ENCODE measurements at regions not wholly inside any gene's neighbourhood (a gene's known extent, or its start where the extent isn't known, plus 50 kb on each side); places are given as distances from the start of the nearest gene placed in this dataset.
A peak's percentile ranks its signal among the peaks of the same experiment; 100 is the strongest.

DNA sequence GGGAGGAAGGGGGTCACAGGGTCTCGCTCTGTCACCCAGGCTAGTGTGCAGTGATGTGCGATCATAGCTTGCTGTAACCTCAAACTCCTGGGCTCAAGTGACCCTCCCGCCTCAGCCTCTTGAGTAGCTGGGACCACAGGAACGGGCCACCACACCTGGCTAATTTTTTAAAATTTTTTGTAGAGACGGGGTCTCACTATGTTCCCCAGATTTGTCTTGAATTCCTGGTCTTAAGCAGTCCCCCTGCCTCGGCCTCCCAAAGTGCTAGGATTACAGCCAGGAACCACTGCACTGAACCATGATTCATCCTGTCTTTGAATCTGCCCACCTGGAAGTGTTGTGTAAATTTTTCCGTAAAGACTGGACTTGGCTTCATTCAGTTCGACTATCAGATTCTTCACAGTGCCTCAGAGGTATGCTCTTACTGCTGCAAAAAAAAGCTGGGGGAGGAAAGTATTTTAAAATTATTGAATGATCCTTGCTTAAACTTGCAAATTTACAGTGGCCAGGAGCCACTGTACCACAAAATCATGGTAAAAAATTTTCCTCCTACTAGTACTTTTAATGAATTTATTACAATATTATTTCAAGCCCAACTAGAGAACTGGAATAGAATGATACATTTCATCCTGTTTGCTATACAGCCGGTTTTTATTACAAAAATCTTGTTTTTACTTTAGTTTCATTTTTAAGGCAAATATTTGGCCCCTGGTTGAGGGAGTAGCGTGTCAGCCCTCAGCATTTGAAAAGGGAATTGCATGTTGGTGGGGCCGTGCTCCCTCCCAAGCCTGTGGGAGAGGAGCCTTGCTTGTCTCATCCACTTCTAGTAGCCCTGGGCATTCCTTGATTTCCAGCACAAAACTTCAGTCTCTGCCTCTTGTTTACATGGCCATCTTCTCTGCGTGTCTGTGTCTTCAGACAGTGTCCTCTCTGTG is 202.5 kb upstream of the SGK1 start:
- FAIRE-seq: peak; percentile 78

DNA sequence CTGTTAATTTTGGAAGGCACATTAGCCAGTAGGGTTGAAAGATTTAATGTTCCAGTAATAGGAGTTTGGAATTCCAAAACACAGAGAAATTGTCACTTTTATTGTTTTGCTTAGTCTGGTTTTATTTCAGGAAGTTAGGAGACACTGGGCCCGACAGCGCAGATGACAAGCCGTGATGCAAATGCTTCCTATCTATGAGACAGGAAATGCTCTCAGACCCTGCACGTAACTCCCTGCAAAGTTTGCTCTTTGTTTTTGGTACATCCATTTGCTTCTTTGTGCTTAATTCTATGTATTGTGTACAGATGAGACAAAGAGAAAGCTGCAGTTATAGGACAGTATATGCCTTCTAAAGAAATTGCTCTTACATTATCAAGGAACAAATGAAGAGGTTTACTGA is 201.6 kb upstream of the SGK1 start:
- FAIRE-seq: no peak

DNA sequence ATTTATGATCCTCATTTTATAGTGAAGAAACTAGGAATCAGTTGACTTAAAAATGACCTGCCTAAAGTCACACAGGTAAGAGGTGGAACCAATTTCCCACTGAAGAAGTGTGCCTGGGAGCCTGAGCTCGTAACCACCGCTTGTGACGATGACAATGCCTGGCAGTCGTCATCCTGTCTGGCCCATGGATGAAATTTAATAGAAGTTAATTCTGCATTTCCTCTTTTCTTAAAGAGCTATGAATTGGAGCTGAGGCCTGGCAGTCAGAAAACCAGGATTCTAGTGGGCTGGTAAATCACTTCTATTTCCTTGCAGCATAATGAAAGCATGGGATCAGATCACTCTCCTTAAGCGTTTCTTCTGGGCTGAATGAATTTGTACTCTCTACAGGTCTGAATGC is 200.0 kb upstream of the SGK1 start:
- FAIRE-seq: no peak

DNA sequence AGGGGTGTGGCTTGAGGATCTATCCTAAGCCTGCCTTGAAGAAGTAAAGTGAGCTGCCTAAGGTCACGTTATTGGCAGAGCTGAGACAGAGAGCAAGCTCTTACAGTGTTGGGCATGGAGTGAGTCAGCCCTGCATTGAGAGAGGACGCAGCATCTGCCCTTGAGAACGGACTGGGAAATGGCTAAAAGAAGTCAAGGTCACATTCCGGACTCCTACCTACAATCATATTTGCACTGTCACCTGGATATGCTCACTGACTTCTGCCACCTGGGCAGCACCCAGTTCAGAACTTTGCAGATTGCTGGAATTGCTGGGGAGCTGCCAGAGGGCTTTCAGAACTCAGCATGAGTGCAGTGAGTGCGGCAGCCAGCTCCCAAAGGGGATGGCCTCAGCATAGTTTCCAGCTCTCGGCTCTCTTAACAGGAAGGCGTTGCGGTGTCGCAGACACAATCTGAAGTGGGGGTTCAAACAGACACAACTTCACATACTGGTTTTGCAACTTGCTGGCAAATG is 199.3 kb upstream of the SGK1 start:
- no peak for FAIRE-seq

DNA sequence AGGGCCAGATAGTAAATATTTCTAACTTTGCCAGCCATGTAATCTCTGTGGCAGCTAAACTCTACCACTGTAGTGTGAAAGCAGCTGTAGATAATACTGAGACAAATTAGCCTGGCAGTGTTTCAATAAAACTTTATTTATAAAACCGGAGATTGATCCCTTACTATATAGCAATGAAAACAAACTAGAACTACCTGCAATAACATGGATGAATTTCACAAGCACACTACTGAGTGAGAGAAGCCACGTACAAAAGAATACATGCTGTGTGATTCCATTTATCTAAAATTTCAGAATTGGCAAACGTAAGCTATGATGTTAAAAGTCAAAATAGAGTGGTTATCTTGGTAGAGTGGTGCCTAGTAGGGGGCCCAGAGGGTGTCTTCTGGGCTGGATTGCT is 198.7 kb upstream of the SGK1 start:
- FAIRE-seq: no peak

DNA sequence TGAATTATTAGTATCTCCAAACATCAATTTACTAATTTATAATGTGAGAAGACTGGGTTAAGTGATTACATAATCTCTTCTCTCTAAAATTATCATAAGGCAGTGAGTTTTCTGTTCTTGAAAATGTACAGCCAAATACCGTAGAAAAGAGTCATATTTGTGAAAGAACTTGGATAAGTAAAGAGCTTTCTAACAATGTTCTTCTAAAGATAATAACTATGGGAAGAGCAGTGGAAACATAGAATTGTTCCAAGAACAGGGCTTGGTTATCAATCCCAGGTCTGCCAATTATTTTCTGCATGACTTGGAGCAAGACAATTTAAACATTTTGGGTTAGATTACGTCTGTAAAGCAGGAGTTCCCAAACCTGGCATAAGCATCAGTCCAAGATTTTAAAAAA is 198.1 kb upstream of the SGK1 start:
- no peak for FAIRE-seq

DNA sequence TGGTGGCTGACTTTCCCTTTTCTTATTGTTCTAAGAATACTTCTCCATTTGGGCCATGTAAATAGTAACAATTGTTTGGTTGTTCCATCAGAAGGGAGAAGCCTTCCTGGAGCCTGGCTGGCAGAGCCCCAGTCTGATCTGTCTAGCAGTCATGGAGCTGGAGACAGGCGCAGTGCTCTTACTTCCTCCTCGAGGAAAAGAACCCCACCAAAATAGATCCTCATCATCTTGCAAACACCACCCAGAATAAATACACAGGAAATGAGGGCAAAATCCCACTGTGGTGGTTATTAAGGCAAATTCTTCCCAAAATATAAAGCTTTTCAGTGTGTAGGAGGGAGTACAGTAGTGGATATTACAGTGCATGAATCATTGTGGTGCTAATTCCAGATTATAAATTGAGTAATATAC is 195.1 kb upstream of the SGK1 start:
- FAIRE-seq: no peak

DNA sequence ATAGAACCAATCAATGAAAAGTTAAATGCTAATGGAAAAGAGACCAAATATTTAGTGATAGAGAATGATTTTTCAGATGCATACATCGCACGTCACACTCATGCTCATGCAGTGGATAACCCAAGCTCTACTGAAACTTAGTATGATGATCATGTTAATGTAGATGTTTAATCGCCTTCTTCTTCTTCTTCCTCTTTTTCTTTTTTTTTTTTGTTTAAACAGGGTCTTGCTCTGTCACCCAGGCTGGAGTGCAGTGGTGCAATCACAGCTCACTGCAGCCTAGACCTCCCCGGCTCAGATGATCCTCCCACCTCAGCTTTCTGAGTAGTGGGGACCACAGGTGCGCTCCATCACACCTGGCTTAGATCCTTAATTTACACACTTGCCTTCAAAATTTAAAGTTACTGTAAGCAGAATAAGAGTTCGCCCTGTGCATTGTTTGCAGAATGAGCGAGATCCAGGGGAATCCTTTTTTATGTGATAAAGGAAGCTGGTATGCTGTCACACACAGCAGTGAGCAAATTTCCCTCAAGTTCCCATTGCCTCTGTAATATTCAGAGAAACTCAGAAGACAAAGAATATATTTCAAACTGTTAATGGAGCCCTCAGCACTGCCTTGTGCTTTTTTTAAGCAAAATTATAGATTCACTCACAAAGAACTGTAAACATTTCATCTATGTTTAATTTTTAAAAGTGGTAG is 194.2 kb upstream of the SGK1 start:
- FAIRE-seq: no peak

DNA sequence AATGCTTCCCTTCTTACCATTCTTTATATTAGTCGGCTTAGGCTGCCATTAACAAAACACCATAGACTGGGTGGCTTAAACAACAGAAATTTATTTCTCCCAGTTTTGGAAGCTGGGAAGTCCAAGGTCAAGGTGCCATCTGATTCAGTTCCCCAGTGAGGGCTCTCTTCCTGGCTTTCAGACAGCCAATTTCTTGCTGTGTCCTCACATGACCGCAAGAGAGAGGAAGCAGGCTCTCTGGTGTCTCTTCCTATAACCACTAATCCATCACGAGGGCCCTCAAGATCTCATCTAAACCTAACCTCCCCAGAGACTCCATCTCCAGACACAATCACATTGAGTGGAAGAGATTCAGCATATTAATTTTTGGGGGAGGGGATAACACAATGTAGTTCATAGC is 193.0 kb upstream of the SGK1 start:
- no peak for FAIRE-seq

DNA sequence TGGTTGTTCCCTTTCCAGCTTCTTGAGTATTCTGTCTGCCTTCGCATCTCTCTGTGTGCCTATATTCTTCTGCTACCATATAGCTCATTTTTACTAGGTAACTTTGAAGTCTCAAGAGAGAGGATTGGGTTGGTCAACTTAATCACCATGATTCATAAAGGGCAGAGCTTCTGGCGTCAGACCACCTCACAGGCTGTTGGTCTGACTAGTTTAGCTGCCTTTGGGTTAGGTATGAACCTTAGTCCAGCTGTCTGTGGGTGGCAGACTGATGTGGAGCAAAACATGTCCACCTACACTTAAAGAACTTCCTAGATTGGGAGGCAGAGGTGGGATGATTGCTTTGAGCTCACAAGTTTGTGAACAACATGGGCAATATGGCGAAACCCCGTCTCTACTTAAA is 192.2 kb upstream of the SGK1 start:
- no peak for FAIRE-seq

DNA sequence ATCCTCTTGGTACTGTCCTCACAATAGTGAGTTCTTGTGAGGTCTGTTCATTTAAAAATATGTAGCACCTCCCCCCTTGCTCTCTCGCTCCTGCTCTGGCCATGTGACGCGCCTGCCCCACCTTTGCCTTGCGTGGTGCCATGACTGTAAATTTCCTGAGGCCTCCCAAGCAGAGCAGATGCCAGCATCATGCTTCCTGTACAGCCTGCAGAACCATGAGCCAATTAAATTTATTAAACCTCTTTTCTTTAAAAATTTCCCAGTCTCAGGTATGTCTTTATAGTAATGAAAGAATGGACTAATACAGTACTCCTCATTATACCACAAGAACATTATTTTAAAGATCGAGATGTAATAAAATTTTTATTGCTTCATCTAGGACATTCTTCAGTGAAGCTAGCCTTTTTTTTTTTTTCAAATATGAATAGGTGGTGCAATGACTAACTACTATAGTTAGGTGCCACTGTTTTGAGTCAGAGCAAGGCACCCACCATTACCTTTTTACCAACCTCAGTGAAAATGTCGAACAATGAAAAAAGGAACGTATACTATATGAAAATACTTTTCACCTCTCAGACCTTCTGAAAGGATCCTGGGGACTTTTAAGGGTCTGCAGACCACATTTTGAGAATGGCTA is 191.1 kb upstream of the SGK1 start:
- FAIRE-seq: no peak

DNA sequence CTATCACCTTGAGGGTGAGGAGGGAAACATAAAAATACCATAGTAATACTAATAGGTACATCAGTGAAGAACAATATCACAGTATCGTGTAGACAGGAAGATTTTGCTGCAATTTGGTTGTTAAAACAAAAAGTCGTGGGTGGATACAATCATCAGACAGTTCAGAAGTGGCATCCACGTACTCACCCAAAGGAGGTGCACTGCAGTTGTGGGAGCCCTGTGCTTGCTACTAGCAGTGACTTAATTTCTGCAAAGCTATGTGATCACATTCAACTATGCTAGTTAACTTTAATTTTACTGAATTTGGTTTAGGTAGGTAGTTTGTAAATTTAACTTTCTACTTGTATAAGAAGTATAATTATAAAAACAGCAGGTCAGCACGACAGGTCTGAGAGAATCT is 188.2 kb upstream of the SGK1 start:
- FAIRE-seq: no peak

DNA sequence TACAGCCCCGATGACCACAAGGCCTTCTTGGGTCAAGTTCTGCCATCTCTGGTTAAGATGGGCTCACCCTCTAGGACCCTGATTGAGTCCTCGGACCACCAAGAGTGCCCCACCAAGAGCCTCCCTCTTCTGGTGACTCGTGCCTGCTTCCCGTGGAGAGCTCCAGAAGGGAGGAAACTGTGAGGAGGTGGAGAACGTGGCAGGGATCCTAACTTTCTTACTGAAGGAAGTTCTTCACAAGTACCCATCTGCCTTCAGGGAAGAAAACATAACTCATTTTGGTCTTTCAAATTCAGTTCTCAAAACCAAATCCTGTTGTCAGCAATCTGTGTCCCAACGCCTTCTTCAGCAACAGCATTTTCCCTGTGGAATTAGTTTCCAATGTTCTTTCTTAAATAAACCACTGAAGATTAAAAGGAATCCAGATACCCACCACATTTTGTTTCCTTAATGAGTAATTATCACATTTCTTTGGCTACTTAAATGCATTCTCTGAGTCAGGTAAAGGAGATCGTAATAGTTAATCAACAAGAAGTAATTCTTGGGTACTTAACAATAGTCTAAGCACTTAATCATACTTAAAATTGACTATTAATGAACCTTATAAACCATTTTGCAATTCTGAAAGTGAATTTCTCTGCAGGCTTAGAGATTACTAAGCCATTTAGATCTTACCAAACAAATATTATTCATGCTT is 185.8 kb upstream of the SGK1 start:
- FAIRE-seq: no peak

DNA sequence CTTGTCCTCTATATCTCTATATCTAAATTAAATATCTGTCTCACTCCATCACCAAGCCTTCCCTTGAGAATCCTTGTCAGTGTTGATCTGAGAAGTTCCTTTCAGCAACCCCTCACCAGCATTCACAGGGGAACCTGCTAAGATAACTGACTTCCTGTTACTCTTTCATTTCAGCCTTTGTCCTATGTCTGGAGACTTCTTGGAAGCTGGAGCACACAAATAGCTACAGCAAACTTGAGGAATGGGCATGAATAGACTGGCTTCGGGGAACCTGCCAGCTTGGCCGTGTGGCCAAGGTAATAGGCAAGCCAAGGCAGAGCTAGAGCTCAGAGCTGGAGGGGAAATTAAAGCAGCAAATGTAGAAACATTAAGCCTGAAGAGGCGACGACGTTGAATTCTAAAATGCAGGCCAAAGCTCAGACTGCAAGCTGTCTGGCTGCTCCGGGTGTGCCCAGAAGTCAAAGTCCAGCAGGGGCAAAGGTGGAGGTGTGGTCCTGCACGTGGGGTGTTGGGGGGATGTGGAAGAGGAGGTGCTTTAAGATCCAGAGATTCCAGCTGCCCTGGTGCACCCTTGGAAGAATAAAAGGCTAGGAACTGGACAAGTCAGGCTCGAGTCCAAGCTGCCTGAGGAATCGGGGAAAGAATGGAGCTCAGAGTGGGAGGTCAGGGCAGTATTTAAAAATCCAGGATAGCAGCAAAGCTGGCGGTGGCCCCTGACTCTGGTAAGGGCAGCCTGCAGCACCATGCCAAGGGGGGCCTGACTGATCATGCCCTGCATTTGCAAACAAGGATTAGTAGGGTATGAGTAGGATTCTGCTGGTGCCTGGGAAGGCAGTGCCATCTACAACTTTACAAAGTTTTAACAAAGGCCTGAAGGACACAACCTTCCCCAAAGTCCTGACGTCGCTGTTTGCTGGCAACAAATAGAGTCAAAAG is 185.0 kb upstream of the SGK1 start:
- no peak for FAIRE-seq

DNA sequence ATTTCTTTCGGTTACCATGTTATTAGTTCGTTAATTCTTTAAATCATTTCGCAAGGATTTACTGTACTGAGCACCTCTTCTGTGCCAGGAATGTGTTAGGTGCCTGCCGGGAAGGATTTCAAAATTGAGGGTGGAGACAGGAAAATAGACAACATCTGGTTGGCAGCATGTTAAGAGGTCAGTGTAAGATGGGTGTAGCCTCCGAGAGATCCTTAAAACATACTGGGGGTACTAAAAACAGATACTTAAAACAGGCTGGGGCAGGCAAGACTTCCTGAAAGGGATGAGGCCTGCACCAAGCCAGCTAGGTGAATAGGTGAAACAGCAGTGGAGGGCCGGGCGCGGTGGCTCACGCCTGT is 178.0 kb upstream of the SGK1 start:
- no peak for FAIRE-seq

DNA sequence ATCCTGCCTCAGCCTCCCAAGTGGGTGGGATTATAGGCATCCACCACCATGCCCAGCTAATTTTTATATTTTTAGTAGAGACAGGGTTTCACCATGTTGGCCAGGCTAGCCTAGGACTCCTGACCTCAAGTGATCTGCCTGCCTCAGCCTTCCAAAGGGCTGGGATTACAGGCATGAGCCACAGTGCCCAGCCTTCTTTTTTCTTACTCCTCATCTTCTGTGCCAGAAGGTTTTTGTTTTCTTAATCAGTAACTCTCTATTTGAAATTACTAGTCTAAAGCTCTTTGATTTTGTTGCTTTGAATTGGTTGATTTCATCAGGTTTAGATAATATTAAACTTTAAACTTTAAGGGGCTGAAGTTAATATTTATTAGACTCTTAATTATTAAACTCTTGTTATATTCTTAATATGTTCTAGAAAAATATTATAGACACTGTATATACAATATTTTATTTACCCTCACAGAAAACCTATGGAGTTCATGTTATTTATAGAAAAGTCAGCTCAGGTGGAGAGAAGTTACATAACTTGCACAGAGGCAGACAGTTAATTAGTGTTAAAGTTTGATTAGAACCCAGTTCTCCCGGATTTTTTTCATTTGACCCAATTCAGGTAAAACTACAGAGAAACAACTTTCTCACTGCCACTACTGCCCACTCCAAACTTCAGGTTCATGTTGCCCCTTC is 177.4 kb upstream of the SGK1 start:
- no peak for FAIRE-seq

DNA sequence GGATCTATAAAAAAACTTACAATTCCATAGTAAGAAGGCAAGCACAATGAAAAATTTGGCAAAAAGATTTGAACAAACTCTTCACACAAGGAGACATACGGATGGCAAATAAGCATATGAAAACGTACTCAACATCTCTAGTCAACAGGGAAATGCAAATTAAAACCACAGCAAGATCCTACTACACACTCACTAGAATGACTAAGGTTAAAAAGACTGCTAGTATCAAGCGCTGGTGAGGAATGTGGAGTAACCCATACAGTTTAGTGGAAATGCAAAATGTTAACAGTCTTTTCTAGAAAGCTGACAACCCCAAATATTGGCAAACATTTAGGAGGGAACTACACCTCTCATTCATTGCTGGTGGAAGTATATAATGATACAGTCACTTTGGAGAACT is 175.9 kb upstream of the SGK1 start:
- no peak for FAIRE-seq

DNA sequence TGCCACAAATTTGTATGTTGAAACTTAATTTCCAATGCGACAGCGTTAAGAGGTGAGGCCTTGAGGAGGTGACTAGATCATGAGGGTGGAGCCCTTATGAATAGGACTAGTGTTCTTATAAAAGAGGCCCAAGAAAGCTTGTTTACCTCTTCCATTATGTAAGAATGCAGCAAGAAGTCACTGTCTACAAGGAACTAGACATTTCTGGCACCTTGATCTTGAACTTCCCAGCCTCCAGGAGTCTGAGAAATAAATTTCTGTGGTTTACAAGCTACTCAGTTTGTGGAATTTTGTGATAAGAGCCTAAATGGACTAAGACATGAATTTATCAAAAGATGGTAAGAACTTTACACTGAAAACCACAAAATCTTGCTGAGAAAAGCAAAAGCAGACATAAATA is 173.6 kb upstream of the SGK1 start:
- FAIRE-seq: no peak

DNA sequence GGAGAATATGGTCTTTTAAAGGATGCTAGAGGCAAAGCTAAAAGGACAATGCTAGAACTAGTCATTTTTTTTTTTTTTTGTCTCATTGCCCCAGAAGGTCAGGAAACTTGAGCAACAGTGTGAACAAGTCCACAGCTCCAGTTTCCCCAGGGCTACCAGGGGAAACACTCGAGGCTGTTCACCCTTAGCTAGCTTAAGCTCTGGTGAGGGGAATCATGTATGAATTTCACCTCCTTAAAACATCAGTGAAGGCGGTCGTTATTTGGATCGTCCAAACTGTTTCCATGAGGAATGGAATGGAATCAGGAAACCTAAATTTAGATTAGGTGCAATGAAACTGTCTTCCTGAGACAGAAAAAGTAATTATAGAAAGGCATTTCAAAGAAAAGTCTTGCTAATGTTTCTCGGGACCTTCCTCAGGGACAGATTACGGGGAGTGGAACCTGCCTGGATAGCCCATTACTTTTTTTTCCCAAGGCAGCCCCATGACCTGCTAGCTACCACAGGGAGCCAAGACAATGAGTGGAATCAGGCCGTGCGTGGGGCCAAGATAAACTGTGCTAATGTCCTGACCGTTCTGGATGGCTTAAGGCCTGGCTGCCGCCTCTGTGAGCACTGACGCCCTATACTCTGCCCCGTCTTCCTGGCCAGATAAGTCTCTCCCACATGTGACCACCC is 164.8 kb upstream of the SGK1 start:
- FAIRE-seq: no peak

DNA sequence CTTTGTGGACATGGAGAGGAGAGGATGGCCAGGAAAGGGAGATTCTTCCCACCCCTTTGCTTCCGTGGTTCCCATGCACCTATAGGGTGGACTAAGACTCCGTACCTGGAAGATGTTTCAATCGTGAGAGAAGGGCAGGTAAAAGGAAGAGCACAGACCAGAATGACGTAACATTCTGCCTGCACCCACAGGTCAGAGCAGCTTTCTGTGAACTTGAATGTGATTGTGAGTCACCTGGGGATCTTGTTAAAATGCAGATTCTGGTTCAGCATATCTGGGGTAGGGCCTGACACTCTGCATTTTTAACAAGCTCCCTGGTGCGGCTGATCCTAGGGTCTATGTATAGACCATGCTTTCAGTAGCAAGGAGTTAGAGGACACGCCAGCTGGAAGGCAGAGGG is 164.1 kb upstream of the SGK1 start:
- no peak for FAIRE-seq

DNA sequence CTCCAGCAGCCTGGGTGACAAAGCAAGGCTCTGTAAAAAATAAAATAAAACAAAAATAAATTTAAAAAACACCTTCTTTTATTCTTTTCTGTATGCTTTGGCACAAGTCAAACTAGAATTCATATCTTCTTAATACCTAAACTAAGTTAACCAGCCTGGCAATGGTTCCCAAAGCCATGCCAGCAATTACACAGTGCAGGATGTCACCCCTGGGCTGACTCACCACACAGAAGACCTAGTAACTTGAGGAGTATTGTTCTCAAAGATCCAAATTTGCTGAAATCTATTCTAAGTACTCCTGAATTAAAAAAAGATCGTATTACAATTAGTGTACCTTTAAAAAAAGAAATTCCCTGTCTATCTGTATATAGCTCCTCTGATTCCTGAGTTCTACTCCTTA is 162.7 kb upstream of the SGK1 start:
- no peak for FAIRE-seq
